Osteocyte (in vitro differentiated cells): ENCODE measurements at regions not wholly inside any gene's neighbourhood (a gene's known extent, or its start where the extent isn't known, plus 50 kb on each side); places are given as distances from the start of the nearest gene placed in this dataset.

ENCODE experiments used
- DNase-seq: peaks from one replicate; pipeline ENCODE4 v3.0.0; 2021; ENCODE audit warnings: mixed read lengths; ENCODE audit not compliant: unreplicated experiment; ENCODE audit errors: extremely low spot score
- H3K27ac Mint-ChIP-seq: one replicate; pipeline ENCODE4 v1.8.0; 2021; ENCODE audit warnings: mild to moderate bottlenecking, mixed read lengths; ENCODE audit not compliant: unreplicated experiment
- H3K27me3 Mint-ChIP-seq: one replicate; pipeline ENCODE4 v1.8.0; 2021; ENCODE audit warnings: mixed read lengths; ENCODE audit not compliant: unreplicated experiment
- H3K36me3 Mint-ChIP-seq: one replicate; pipeline ENCODE4 v1.8.0; 2021; ENCODE audit warnings: mixed read lengths; ENCODE audit not compliant: unreplicated experiment
- H3K4me1 Mint-ChIP-seq: one replicate; pipeline ENCODE4 v1.8.0; 2021; ENCODE audit warnings: mixed read lengths; ENCODE audit not compliant: unreplicated experiment
- H3K4me3 Mint-ChIP-seq: one replicate; pipeline ENCODE4 v1.8.0; 2021; ENCODE audit warnings: mild to moderate bottlenecking, moderate library complexity, mixed read lengths; ENCODE audit not compliant: unreplicated experiment
- H3K9me3 Mint-ChIP-seq: one replicate; pipeline ENCODE4 v1.8.0; 2021; ENCODE audit warnings: mixed read lengths; ENCODE audit not compliant: unreplicated experiment
- CTCF ChIP-seq: fragments of 200-600 bp; sonication (generic); IDR thresholded peaks from 2 replicates; pipeline ENCODE4 v1.5.0; 2021; ENCODE audit warnings: antibody characterized with exemption, mild to moderate bottlenecking, moderate library complexity

DNA sequence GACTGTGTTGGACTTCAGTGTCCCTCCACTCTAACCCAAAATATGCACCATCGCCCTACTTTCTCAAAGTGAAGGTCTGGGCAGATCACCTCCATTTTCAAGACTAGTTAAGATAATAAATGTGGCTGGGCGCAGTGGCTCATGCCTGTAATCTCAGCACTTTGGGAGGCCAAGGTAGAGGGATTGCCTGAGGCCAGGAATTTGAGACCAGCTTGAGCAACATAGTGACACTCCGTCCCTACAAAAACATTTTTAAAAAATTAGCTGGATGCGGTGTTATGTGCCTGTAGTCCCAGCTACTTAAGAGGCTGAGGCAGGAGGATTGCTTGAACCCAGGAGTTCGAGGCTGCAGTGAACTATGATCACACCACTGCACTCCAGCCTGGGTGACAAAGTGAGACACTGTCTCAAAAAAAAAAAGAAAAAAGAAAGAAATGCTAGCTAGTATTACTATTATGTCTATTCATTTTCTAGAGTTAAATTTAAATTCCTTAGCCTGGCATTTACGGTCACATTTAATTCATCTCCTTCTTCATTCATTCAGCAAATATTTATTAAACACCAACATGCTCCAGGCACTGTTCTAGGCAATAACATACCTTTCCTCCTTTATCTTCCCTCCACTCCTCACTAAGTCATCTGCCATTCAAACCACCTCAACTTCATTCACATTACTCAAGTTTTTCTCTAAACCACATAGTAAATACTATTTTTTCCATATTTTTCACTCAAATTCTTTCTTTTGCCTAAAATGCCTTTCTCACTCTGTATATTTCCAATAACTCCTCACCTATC lies 96.1 kb upstream of the XYLT1 start:
- Mint-ChIP-seq H3K36me3 (no peaks in the 10 kb centered on the region), H3K4me1 (no peaks in the 10 kb centered on the region), H3K27me3 (no peaks in the 10 kb centered on the region), H3K27ac (no peak overlapping the region), H3K4me3 (no peak overlapping the region), H3K9me3 (peaks cover 5% of the 10 kb centered on the region)
- no peak for DNase-seq
- no peak for TF ChIP-seq CTCF

GRCh38 chr16:17566075-17566474 lies 95.3 kb upstream of the XYLT1 start:
- no peaks in the 10 kb centered on the region for H3K27me3 Mint-ChIP-seq
- DNase-seq = no peak
- H3K4me1 Mint-ChIP-seq = no peaks in the 10 kb centered on the region
- H3K4me3 Mint-ChIP-seq = no peak overlapping the region
- H3K9me3 Mint-ChIP-seq = peaks cover 9% of the 10 kb centered on the region
- no peaks in the 10 kb centered on the region for H3K36me3 Mint-ChIP-seq
- H3K27ac Mint-ChIP-seq = no peak overlapping the region
- no peak for TF ChIP-seq CTCF

- Mint-ChIP-seq H3K36me3 (no peaks in the 10 kb centered on the region), H3K4me1 (no peaks in the 10 kb centered on the region), H3K27ac (no peak overlapping the region), H3K4me3 (no peak overlapping the region), H3K9me3 (peaks cover 9% of the 10 kb centered on the region), H3K27me3 (no peaks in the 10 kb centered on the region)
- TF ChIP-seq CTCF = no peak
- no peak for DNase-seq
Observed at GRCh38 chr16:17565605-17566004, 94.8 kb upstream of the XYLT1 start.

DNA sequence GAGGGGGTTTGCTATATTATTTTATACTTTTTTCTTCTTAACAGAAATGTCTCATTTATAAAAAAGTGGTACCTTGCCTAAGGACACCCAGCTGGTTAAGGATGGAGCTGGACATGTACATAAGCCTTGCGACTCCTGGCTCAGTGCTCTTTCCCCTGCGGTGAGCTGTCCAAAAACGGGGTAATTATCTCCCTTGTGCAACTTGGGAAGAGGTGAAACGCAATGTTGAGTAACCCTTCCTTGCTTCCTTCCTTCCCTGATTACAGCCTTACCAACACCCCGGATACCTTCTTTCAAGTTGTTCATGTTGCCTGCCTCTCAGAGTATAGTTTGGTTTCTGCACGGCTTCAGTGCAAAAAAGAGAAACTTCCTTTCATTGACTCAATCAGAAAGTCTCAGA lies 94.1 kb upstream of the XYLT1 start:
- no peaks in the 10 kb centered on the region for H3K36me3 Mint-ChIP-seq
- H3K4me3 Mint-ChIP-seq = no peak overlapping the region
- no peak overlapping the region for H3K27ac Mint-ChIP-seq
- H3K27me3 Mint-ChIP-seq = no peaks in the 10 kb centered on the region
- peaks cover 9% of the 10 kb centered on the region for H3K9me3 Mint-ChIP-seq
- DNase-seq = no peak
- TF ChIP-seq CTCF = no peak
- H3K4me1 Mint-ChIP-seq = no peaks in the 10 kb centered on the region

DNA sequence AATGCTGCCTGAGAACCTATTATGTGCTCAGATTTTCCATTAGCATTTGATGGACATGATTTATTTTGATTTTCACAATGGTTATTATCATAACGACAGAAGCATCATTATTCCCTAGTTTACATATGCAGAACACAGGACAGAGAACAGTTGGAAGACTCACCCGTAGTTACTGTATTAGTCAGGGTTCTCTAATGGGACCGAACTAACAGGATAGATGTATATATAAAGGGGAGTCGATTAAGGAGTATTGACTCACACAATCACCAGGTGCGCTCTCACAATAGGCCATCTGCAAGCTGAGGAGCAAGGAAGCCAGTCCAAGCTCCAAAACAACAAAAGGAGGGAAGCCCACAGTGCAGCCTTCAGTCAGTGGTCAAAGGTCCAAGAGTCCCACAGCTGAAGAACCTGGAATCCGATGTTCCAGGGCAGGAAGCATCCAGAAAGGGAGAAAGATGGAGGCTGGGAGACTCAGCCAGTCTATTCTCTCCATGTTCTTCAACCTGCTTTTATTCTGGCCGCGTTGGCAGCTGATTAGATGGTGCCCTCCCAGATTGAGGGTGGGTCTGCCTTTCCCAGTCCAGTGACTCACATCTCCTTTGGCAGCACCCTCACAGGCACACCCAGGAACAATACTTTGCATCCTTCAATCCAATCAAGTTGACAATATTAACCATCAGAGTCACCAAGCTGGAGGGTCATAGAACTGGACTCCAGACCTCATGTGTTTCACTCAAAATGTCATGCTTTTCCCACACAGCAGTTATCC lies 92.7 kb upstream of the XYLT1 start:
- no peaks in the 10 kb centered on the region for H3K36me3 Mint-ChIP-seq
- H3K27ac Mint-ChIP-seq = no peak overlapping the region
- peaks cover 9% of the 10 kb centered on the region for H3K9me3 Mint-ChIP-seq
- no peak for TF ChIP-seq CTCF
- no peaks in the 10 kb centered on the region for H3K27me3 Mint-ChIP-seq
- no peak for DNase-seq
- no peaks in the 10 kb centered on the region for H3K4me1 Mint-ChIP-seq
- no peak overlapping the region for H3K4me3 Mint-ChIP-seq
